ENCODE measurements at regions not wholly inside any gene's neighbourhood (a gene's known extent, or its start where the extent isn't known, plus 50 kb on each side); places are given as distances from the start of the nearest gene placed in this dataset.

DNA sequence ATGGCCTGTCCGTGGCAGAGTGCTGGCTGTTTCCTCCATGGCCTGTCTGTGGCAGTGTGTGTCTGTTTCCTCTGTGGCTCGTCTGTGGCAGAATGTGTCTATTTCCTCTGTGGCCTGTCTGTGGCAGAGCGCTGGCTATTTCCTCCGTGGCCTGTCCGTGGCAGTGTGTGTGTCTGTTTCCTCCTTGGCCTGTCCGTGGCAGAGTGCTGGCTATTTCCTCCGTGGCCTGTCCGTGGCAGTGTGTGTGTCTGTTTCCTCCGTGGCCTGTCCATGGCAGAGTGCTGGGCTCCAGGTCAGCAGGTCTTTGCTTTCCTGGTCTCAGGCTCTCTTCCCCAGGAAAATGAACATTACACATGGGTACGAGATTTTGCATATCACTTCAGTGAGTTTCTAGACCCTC, 138.4 kb upstream of the IPO9 start:
- no peak for TF ChIP-seq EZH2phosphoT487 (IDR thresholded peaks at IDR 0.05; ENCODE audit: borderline replicate concordance, low read depth)
- no peak for TF ChIP-seq RAD21 (IDR thresholded peaks at IDR 0.05; ENCODE audit: low read length)
- no peak for TF ChIP-seq FOXM1 (IDR thresholded peaks at IDR 0.05; ENCODE audit: low read depth)
- TF ChIP-seq TAF1 (IDR thresholded peaks at IDR 0.05; ENCODE audit: borderline replicate concordance, low read depth, low read length) = no peak
- no peak for TF ChIP-seq USF2 (IDR thresholded peaks at IDR 0.05; ENCODE audit: borderline replicate concordance, low read depth, low read length)
- no peak for TF ChIP-seq FOSL2 (IDR thresholded peaks at IDR 0.05; ENCODE audit: borderline replicate concordance, low read depth)
- TF ChIP-seq, protein P1, sequence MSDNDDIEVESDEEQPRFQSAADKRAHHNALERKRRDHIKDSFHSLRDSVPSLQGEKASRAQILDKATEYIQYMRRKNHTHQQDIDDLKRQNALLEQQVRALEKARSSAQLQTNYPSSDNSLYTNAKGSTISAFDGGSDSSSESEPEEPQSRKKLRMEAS (IDR thresholded peaks at IDR 0.05; ENCODE audit: low read depth) = no peak
- no peak for TF ChIP-seq TEAD4 (IDR thresholded peaks at IDR 0.05; ENCODE audit: borderline replicate concordance, insufficient read depth)
- TF ChIP-seq SIN3A (IDR thresholded peaks at IDR 0.05; ENCODE audit: borderline replicate concordance, low read depth, low read length) = no peak
- TF ChIP-seq, protein P2, sequence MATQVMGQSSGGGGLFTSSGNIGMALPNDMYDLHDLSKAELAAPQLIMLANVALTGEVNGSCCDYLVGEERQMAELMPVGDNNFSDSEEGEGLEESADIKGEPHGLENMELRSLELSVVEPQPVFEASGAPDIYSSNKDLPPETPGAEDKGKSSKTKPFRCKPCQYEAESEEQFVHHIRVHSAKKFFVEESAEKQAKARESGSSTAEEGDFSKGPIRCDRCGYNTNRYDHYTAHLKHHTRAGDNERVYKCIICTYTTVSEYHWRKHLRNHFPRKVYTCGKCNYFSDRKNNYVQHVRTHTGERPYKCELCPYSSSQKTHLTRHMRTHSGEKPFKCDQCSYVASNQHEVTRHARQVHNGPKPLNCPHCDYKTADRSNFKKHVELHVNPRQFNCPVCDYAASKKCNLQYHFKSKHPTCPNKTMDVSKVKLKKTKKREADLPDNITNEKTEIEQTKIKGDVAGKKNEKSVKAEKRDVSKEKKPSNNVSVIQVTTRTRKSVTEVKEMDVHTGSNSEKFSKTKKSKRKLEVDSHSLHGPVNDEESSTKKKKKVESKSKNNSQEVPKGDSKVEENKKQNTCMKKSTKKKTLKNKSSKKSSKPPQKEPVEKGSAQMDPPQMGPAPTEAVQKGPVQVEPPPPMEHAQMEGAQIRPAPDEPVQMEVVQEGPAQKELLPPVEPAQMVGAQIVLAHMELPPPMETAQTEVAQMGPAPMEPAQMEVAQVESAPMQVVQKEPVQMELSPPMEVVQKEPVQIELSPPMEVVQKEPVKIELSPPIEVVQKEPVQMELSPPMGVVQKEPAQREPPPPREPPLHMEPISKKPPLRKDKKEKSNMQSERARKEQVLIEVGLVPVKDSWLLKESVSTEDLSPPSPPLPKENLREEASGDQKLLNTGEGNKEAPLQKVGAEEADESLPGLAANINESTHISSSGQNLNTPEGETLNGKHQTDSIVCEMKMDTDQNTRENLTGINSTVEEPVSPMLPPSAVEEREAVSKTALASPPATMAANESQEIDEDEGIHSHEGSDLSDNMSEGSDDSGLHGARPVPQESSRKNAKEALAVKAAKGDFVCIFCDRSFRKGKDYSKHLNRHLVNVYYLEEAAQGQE (IDR thresholded peaks at IDR 0.05; ENCODE audit: low read depth, low read length) = no peak
- TF ChIP-seq TCF12 (IDR thresholded peaks at IDR 0.05) = no peak
- no peak for TF ChIP-seq ELF1 (IDR thresholded peaks at IDR 0.05)
- TF ChIP-seq, protein P3, sequence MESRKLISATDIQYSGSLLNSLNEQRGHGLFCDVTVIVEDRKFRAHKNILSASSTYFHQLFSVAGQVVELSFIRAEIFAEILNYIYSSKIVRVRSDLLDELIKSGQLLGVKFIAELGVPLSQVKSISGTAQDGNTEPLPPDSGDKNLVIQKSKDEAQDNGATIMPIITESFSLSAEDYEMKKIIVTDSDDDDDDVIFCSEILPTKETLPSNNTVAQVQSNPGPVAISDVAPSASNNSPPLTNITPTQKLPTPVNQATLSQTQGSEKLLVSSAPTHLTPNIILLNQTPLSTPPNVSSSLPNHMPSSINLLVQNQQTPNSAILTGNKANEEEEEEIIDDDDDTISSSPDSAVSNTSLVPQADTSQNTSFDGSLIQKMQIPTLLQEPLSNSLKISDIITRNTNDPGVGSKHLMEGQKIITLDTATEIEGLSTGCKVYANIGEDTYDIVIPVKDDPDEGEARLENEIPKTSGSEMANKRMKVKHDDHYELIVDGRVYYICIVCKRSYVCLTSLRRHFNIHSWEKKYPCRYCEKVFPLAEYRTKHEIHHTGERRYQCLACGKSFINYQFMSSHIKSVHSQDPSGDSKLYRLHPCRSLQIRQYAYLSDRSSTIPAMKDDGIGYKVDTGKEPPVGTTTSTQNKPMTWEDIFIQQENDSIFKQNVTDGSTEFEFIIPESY (IDR thresholded peaks at IDR 0.05; ENCODE audit: borderline replicate concordance, low read depth) = no peak
- TF ChIP-seq NFIC (IDR thresholded peaks at IDR 0.05; ENCODE audit: borderline replicate concordance) = no peak
- no peak for TF ChIP-seq YY1 (IDR thresholded peaks at IDR 0.05; ENCODE audit: low read depth)
- TF ChIP-seq SMC3 (IDR thresholded peaks at IDR 0.05; ENCODE audit: low read depth, low read length) = no peak
- no peak for TF ChIP-seq MEF2A (IDR thresholded peaks at IDR 0.05; ENCODE audit: borderline replicate concordance, low read depth)
- TF ChIP-seq, protein P4, sequence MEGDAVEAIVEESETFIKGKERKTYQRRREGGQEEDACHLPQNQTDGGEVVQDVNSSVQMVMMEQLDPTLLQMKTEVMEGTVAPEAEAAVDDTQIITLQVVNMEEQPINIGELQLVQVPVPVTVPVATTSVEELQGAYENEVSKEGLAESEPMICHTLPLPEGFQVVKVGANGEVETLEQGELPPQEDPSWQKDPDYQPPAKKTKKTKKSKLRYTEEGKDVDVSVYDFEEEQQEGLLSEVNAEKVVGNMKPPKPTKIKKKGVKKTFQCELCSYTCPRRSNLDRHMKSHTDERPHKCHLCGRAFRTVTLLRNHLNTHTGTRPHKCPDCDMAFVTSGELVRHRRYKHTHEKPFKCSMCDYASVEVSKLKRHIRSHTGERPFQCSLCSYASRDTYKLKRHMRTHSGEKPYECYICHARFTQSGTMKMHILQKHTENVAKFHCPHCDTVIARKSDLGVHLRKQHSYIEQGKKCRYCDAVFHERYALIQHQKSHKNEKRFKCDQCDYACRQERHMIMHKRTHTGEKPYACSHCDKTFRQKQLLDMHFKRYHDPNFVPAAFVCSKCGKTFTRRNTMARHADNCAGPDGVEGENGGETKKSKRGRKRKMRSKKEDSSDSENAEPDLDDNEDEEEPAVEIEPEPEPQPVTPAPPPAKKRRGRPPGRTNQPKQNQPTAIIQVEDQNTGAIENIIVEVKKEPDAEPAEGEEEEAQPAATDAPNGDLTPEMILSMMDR (IDR thresholded peaks at IDR 0.05) = no peak
- no peak for TF ChIP-seq RXRA (IDR thresholded peaks at IDR 0.05; ENCODE audit: borderline replicate concordance, low read depth)
- H4K20me1 ChIP-seq (ENCODE audit: insufficient read depth) = peaks cover 95% of the 10 kb centered on the region
- H3F3A ChIP-seq (replicated peaks; ENCODE audit: insufficient read depth) = peaks cover 56% of the 10 kb centered on the region
- no peak overlapping the region for H3K4me2 ChIP-seq
- H3K36me3 ChIP-seq (replicated peaks in 1 of 2; ENCODE audit: control insufficient read depth in 1 of 2, insufficient read depth in 2 of 2, low read length in 1 of 2) = peaks cover 5 to 37% of the 10 kb centered on the region in 2 experiments
- ChIA-PET POLR2A (no interaction called here), CTCF (no interaction called here)
- WGBS (ENCODE audit: low lambda C conversion rate) = 87% methylated on average over 10 of the region's 10 CpGs
- no peaks in the 10 kb centered on the region for H3K9me2 ChIP-seq
- H2AFZ ChIP-seq (ENCODE audit: low read depth) = no peak overlapping the region
- H3K27ac ChIP-seq (ENCODE audit: low read depth in 2 of 2, low read length in 1 of 2) = no peak overlapping the region
- no peaks in the 10 kb centered on the region for H3K27me3 ChIP-seq (ENCODE audit: insufficient read depth)
- no peak for DNase-seq
- H3K9me3 ChIP-seq = no peaks in the 10 kb centered on the region
- no peak overlapping the region for H3K9ac ChIP-seq
- H3K79me2 ChIP-seq (ENCODE audit: insufficient read depth) = peaks cover 95% of the 10 kb centered on the region
- peaks cover 51 to 55% of the 10 kb centered on the region in 2 experiments for H3K4me1 ChIP-seq (ENCODE audit: control insufficient read depth in 1 of 2, insufficient read depth in 2 of 2, low read depth in 1 of 2, low read length in 1 of 2)
- H3K4me3 ChIP-seq (ENCODE audit: low read depth in 2 of 2, low read length in 1 of 2) = no peak overlapping the region
